Spleen (tissue), 11 donors: ENCODE measurements at regions not wholly inside any gene's neighbourhood (a gene's known extent, or its start where the extent isn't known, plus 50 kb on each side); places are given as distances from the start of the nearest gene placed in this dataset.
"Not testable (repeated sequence)": the region's sequence is repeated elsewhere in the genome, so short reads cannot be mapped to it uniquely, and the experiment has no call there.

Experiments
- DNase-seq: peaks from one replicate; pipeline ENCODE4 v3.0.0-alpha.2; 2020
- H3K27ac ChIP-seq, 8 donors: fragments of 200-600 bp; sonication (generic) in 7 of 8; 1 replicate in 4 of 8; 2 replicates in 4 of 8; pipeline versions ENCODE4 v1.5.0 to v1.8.0; 2016 to 2021; ENCODE audit warnings: inconsistent platforms in 4 of 8, mild to moderate bottlenecking in 4 of 8, moderate library complexity in 1 of 8
- H3K27me3 ChIP-seq, 7 donors: fragments of 200-600 bp; sonication (generic) in 6 of 7; replicated peaks in 1 of 7; 1 replicate in 4 of 7; 2 replicates in 3 of 7; pipeline versions ENCODE4 v1.5.0 to v1.8.0; 2016 to 2021; ENCODE audit warnings: inconsistent platforms in 3 of 7, mild to moderate bottlenecking in 1 of 7
- H3K36me3 ChIP-seq, 6 donors: fragments of 200-600 bp; sonication (generic) in 5 of 6; 1 replicate in 4 of 6; 2 replicates in 2 of 6; pipeline versions ENCODE4 v1.5.0 to v1.8.0; 2016 to 2021; ENCODE audit warnings: inconsistent platforms in 2 of 6
- H3K4me1 ChIP-seq, 6 donors: fragments of 200-600 bp; sonication (generic) in 5 of 6; 1 replicate in 3 of 6; 2 replicates in 3 of 6; pipeline versions ENCODE4 v1.5.0 to v1.8.0; 2016 to 2021; ENCODE audit warnings: inconsistent platforms in 3 of 6
- H3K4me3 ChIP-seq, 8 donors: fragments of 200-600 bp; sonication (generic) in 7 of 8; 1 replicate in 4 of 8; 2 replicates in 4 of 8; pipeline versions ENCODE4 v1.5.0 to v1.8.0; 2016 to 2021; ENCODE audit warnings: inconsistent platforms in 4 of 8, mild to moderate bottlenecking in 4 of 8, moderate library complexity in 2 of 8
- H3K9me3 ChIP-seq, 8 donors: fragments of 200-600 bp; sonication (generic) in 7 of 8; 1 replicate in 4 of 8; 2 replicates in 4 of 8; pipeline versions ENCODE4 v1.5.0 to v1.8.0; 2016 to 2021; ENCODE audit warnings: inconsistent platforms in 4 of 8
- POLR2A ChIP-seq, 3 donors: fragments of 450-650 bp; IDR thresholded peaks; one replicate each; pipeline ENCODE4 v1.5.1; 2017; ENCODE audit warnings: antibody characterized with exemption in 3 of 3, mild to moderate bottlenecking in 1 of 3
- POLR2AphosphoS5 ChIP-seq, 3 donors: sonication (generic); formaldehyde crosslinking; IDR thresholded peaks; one replicate each; pipeline ENCODE4 v1.5.1; 2017; ENCODE audit warnings: antibody characterized with exemption in 3 of 3
- WGBS, 5 donors: extraction: QIAGEN DNeasy Blood & Tissue Kit in 3 of 5; methylation state at CpG; one replicate each; pipeline versions ENCODE4 v1.1.5 to v1.1.7; 2013 to 2018; 5-methylcytosine and 5-hydroxymethylcytosine counted together
- intact Hi-C: fragments of 100-400 bp; cut with DNase I; formaldehyde crosslinking; loops from one replicate; pipeline ENCODE4 v1.15.0; 2023; ENCODE audit warnings: low total_unique reads
- TF ChIP-seq, protein P1 (sequence below), 11 experiments: fragments of 200-600 bp in 7 of 11; fragments of 450-650 bp in 4 of 11; sonication (generic) in 4 of 11; IDR thresholded peaks in 8 of 11; conservative IDR thresholded peaks in 3 of 11; 1 replicate in 7 of 11; 2 replicates in 4 of 11; pipeline versions ENCODE4 v1.4.0 to v1.8.0; 2016 to 2021; ENCODE audit warnings: antibody characterized with exemption in 11 of 11, inconsistent platforms in 4 of 11, mild to moderate bottlenecking in 1 of 11
- donor health status: healthy with polysubstance abuse.
- donor health status: DM: no; HTN: no; CAD: no; lungs with moderate emphysema.
- donor health status: DM: no; HTN: no; CAD: no.
- donor health status: Bipolar disorder and iron deficiency.
- donor health status: healthy.
- donor health status: DM: no; HTN: no; CAD: no.
- donor health status: DM: yes; HTN: yes; CAD: no.

DNA sequence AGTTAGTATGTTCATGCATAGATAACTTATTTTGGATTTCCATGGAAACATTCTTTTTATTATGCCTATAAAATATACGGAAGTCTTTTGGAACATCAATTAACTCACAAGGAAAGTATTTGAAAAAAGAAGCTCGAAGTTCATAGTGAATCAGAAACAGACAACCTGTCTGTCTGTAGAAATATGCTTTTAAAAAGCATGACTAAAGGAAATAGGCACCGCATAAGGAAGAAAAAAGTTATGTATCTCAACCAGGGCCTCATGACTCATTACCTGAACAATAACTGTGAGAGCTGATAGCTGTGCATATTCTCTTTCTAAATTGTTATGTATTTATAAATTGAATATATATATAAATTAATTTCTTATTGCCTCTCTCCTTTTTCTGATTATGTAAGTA is 324.1 kb downstream of the TLL1 start:
- intact Hi-C loops = no loop called here
- Histone ChIP-seq H3K9me3 (peaks cover 0 to 6% (median 0%) of the 10 kb centered on the region in 8 donors), H3K4me1 (no peaks in the 10 kb centered on the region), H3K36me3 (no peaks in the 10 kb centered on the region), H3K4me3 (no peak overlapping the region), H3K27me3 (no peaks in the 10 kb centered on the region), H3K27ac (no peak overlapping the region)
- TF ChIP-seq, protein P1, sequence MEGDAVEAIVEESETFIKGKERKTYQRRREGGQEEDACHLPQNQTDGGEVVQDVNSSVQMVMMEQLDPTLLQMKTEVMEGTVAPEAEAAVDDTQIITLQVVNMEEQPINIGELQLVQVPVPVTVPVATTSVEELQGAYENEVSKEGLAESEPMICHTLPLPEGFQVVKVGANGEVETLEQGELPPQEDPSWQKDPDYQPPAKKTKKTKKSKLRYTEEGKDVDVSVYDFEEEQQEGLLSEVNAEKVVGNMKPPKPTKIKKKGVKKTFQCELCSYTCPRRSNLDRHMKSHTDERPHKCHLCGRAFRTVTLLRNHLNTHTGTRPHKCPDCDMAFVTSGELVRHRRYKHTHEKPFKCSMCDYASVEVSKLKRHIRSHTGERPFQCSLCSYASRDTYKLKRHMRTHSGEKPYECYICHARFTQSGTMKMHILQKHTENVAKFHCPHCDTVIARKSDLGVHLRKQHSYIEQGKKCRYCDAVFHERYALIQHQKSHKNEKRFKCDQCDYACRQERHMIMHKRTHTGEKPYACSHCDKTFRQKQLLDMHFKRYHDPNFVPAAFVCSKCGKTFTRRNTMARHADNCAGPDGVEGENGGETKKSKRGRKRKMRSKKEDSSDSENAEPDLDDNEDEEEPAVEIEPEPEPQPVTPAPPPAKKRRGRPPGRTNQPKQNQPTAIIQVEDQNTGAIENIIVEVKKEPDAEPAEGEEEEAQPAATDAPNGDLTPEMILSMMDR (IDR thresholded peaks at IDR 0.05 in 8 of 11, conservative IDR thresholded peaks at IDR 0.05 in 3 of 11) = no peak
- TF ChIP-seq POLR2AphosphoS5 (IDR thresholded peaks at IDR 0.05) = no peak
- no peak for TF ChIP-seq POLR2A (IDR thresholded peaks at IDR 0.05)
- DNase-seq = no peak
- 75 to 84% (median 79%) methylated on average over 3 of the region's 3 CpGs for WGBS, 5 donors

GRCh38 chr4:166198041-166198440 is 325.0 kb downstream of the TLL1 start:
- WGBS, 5 donors = 80 to 87% (median 85%) methylated on average over 6 of the region's 6 CpGs
- no peaks in the 10 kb centered on the region for H3K36me3 ChIP-seq
- DNase-seq = no peak
- H3K27me3 ChIP-seq = no peaks in the 10 kb centered on the region
- H3K27ac ChIP-seq = no peak overlapping the region
- no peak overlapping the region for H3K4me3 ChIP-seq
- no peaks in the 10 kb centered on the region for H3K4me1 ChIP-seq
- TF ChIP-seq POLR2A (IDR thresholded peaks at IDR 0.05) (no peak), POLR2AphosphoS5 (IDR thresholded peaks at IDR 0.05) (no peak)
- TF ChIP-seq, protein P1 (IDR thresholded peaks at IDR 0.05 in 8 of 11, conservative IDR thresholded peaks at IDR 0.05 in 3 of 11) = no peak
- intact Hi-C loops = no loop called here
- peaks cover 0 to 6% (median 0%) of the 10 kb centered on the region in 8 donors for H3K9me3 ChIP-seq

GRCh38 chr4:166198516-166199310 is 325.7 kb downstream of the TLL1 start:
- Histone ChIP-seq H3K9me3 (peaks cover 0 to 6% (median 0%) of the 10 kb centered on the region in 8 donors), H3K4me3 (no peak overlapping the region), H3K36me3 (no peaks in the 10 kb centered on the region), H3K4me1 (no peaks in the 10 kb centered on the region), H3K27me3 (no peaks in the 10 kb centered on the region), H3K27ac (no peak overlapping the region)
- DNase-seq = no peak
- TF ChIP-seq POLR2A (IDR thresholded peaks at IDR 0.05) (no peak), POLR2AphosphoS5 (IDR thresholded peaks at IDR 0.05) (no peak)
- TF ChIP-seq, protein P1 (IDR thresholded peaks at IDR 0.05 in 8 of 11, conservative IDR thresholded peaks at IDR 0.05 in 3 of 11) = no peak
- WGBS, 5 donors = 79 to 88% (median 83%) methylated on average over 12 of the region's 12 CpGs
- intact Hi-C loops = no loop called here

- H3K4me3 ChIP-seq = no peak overlapping the region
- no peak overlapping the region for H3K27ac ChIP-seq
- H3K27me3 ChIP-seq = no peaks in the 10 kb centered on the region
- 79 to 90% (median 89%) methylated on average over 4 of the region's 4 CpGs for WGBS, 5 donors
- no peaks in the 10 kb centered on the region for H3K4me1 ChIP-seq
- no peaks in the 10 kb centered on the region for H3K36me3 ChIP-seq
- intact Hi-C loops = no loop called here
- peaks cover 0 to 6% (median 0%) of the 10 kb centered on the region in 8 donors for H3K9me3 ChIP-seq
- TF ChIP-seq, protein P1 (IDR thresholded peaks at IDR 0.05 in 8 of 11, conservative IDR thresholded peaks at IDR 0.05 in 3 of 11) = no peak
- TF ChIP-seq POLR2AphosphoS5 (IDR thresholded peaks at IDR 0.05) = no peak
- TF ChIP-seq POLR2A (IDR thresholded peaks at IDR 0.05) = no peak
- no peak for DNase-seq
Observed at GRCh38 chr4:166202991-166203390, 330.0 kb downstream of the TLL1 start.

DNA sequence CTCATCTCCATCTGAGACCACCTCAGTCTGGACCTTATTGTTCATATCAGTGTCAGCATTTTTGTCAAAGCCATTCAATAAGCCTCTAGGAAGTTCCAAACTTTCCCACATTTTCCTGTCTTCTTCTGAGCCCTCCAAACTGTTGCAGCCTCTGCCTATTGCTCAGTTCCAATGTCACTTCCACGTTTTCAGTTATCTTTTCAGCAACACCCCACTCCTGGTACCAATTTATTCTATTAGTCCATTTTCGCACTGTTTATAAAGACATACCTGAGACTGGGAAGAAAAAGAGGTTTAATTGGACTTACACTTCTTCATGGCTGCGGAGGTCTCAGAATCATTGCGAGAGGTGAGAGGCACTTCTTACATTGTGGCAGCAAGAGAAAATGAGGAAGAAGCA is 339.3 kb downstream of the TLL1 start:
- H3K27me3 ChIP-seq, H3K36me3 ChIP-seq, intact Hi-C loops, H3K4me1 ChIP-seq, H3K27ac ChIP-seq, H3K4me3 ChIP-seq, DNase-seq: not testable (repeated sequence)
- H3K9me3 ChIP-seq = peaks cover 3 to 49% (median 41%) of the 10 kb centered on the region in 8 donors
- WGBS, 5 donors = 84 to 91% (median 90%) methylated on average over 4 of the region's 4 CpGs
